Thyroid gland (tissue), 4 donors: ENCODE measurements at regions not wholly inside any gene's neighbourhood (a gene's known extent, or its start where the extent isn't known, plus 50 kb on each side); places are given as distances from the start of the nearest gene placed in this dataset.

Experiments
- CTCF ChIP-seq, 6 experiments: fragments of 200-600 bp in 3 of 6; fragments of 450-650 bp in 3 of 6; sonication (generic) in 3 of 6; IDR thresholded peaks; one replicate each; pipeline ENCODE4 v1.5.1; 2016 to 2019; ENCODE audit warnings: antibody characterized with exemption in 6 of 6, mild to moderate bottlenecking in 2 of 6, inconsistent platforms in 1 of 6, moderate library complexity in 1 of 6
- POLR2A ChIP-seq, 2 donors: fragments of 450-650 bp; IDR thresholded peaks; one replicate each; pipeline ENCODE4 v1.6.1; 2017; ENCODE audit warnings: antibody characterized with exemption in 2 of 2, mild to moderate bottlenecking in 2 of 2, moderate library complexity in 1 of 2

DNA sequence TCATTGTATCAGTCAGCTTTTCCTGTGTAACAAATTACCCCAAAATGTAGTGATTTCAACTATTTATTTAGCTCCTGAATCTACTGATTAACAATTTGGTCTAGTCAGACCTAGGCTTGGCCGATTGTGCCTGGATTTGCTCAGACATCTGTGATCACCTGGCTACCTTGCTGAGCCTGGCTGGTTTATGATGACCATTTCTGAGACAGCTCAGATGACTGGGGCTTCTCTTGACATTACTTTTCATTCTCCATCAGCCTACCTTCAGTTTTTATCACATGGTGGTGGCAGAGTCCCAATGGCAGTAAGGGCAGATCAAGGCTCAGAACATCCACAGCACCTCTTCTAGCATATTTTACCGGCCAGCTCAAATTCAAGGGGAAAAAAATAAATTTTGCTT, 286.3 kb downstream of the BTG1 start:
- TF ChIP-seq CTCF (IDR thresholded peaks at IDR 0.05) = no peak
- no peak for TF ChIP-seq POLR2A (IDR thresholded peaks at IDR 0.05)
